ENCODE measurements at regions not wholly inside any gene's neighbourhood (a gene's known extent, or its start where the extent isn't known, plus 50 kb on each side); places are given as distances from the start of the nearest gene placed in this dataset.

DNA sequence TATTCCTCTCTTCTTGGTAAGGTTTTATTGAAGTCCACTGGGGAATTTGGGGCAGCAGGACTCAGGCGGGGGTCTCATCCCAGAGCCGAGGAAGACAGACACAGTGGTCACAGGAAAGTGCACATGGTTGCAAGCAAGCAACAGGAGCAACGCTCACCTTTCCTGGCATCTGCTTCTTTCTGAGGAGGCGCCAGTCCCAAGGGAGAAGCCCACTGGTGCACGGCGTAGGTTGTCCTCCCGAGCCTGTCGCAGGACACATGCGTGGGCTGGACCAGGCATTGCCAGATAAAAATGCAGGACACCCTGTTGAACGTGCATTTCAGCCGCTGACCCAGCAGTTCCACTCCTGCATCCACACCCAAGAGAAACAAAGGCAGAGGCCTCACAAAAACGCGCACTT is 72.4 kb upstream of the OLFM1 start:
- TF ChIP-seq CTCF (IDR thresholded peaks at IDR 0.05) (no peak), POLR2A (IDR thresholded peaks at IDR 0.05) (no peak)
